ENCODE measurements at regions not wholly inside any gene's neighbourhood (a gene's known extent, or its start where the extent isn't known, plus 50 kb on each side); places are given as distances from the start of the nearest gene placed in this dataset.

GRCh38 chr10:4061441-4061951 is 276.5 kb upstream of the KLF6 start:
- intact Hi-C loops (cut with micrococcal nuclease), result loop anchor here (10.0 kb wide), 1 partner anchor 867 kb away; no protein-coding TSS in a partner anchor
- H3K4me2 ChIP-seq (ENCODE audit: low read length), result no peak overlapping the region
- no peak overlapping the region for H3K27ac ChIP-seq (ENCODE audit: low read length)
- H3K9me3 ChIP-seq (ENCODE audit: low read length), result no peaks in the 10 kb centered on the region
- no peak overlapping the region for H3K9ac ChIP-seq (ENCODE audit: low read length)
- H3K4me3 ChIP-seq (ENCODE audit: low read length), result no peak overlapping the region
- no peaks in the 10 kb centered on the region for H3K27me3 ChIP-seq (ENCODE audit: low read length)
- no TSS peak for BruUV-seq (replicated peaks)
- no peaks in the 10 kb centered on the region for H3K9me2 ChIP-seq (replicated peaks; ENCODE audit: low read length)
- no peak for DNase-seq
- POLR2A ChIA-PET (ENCODE audit: unreplicated experiment), result no interaction called here
- ATAC-seq, result no peak
- H4K20me1 ChIP-seq (ENCODE audit: low read length), result no peaks in the 10 kb centered on the region
- H3K36me3 ChIP-seq (ENCODE audit: low read depth, low read length), result no peaks in the 10 kb centered on the region
- CTCF ChIA-PET, result no interaction called here
- H3F3A ChIP-seq (ENCODE audit: low read length, unreplicated experiment), result no peaks in the 10 kb centered on the region
- no peak overlapping the region for H2AFZ ChIP-seq (ENCODE audit: low read length)
- H3K79me2 ChIP-seq (ENCODE audit: low read length), result no peaks in the 10 kb centered on the region
- H3K4me1 ChIP-seq (ENCODE audit: insufficient read depth, low read length), result peaks cover 17% of the 10 kb centered on the region
- no peak for TF ChIP-seq EZH2phosphoT487 (IDR thresholded peaks at IDR 0.05; ENCODE audit: borderline replicate concordance, low read length)
- TF ChIP-seq CTCF (conservative IDR thresholded peaks at IDR 0.05; ENCODE audit: low read depth, low read length), result no peak
- no peak for TF ChIP-seq EZH2 (IDR thresholded peaks at IDR 0.05; ENCODE audit: low read length, unreplicated experiment)

GRCh38 chr10:4059471-4060138 is 274.6 kb upstream of the KLF6 start:
- Histone ChIP-seq H3K27ac (ENCODE audit: low read length) (no peak overlapping the region), H3K36me3 (ENCODE audit: low read depth, low read length) (no peaks in the 10 kb centered on the region), H2AFZ (ENCODE audit: low read length) (no peak overlapping the region), H3K9ac (ENCODE audit: low read length) (no peak overlapping the region), H3K79me2 (ENCODE audit: low read length) (no peaks in the 10 kb centered on the region), H3K4me3 (ENCODE audit: low read length) (no peak overlapping the region), H3K4me1 (ENCODE audit: insufficient read depth, low read length) (peaks cover 17% of the 10 kb centered on the region), H3K9me3 (ENCODE audit: low read length) (no peaks in the 10 kb centered on the region), H3F3A (ENCODE audit: low read length, unreplicated experiment) (no peaks in the 10 kb centered on the region), H3K9me2 (replicated peaks; ENCODE audit: low read length) (no peaks in the 10 kb centered on the region), H4K20me1 (ENCODE audit: low read length) (no peaks in the 10 kb centered on the region), H3K4me2 (ENCODE audit: low read length) (no peak overlapping the region), H3K27me3 (ENCODE audit: low read length) (no peaks in the 10 kb centered on the region)
- intact Hi-C loops (cut with micrococcal nuclease), result loop anchor here (1.0 to 10.0 kb wide), 5 partner anchors 51 to 865 kb away; no protein-coding TSS in a partner anchor
- ChIA-PET CTCF (no interaction called here), POLR2A (ENCODE audit: unreplicated experiment) (no interaction called here)
- no peak for TF ChIP-seq EZH2 (IDR thresholded peaks at IDR 0.05; ENCODE audit: low read length, unreplicated experiment)
- TF ChIP-seq CTCF (conservative IDR thresholded peaks at IDR 0.05; ENCODE audit: low read depth, low read length), result no peak
- TF ChIP-seq EZH2phosphoT487 (IDR thresholded peaks at IDR 0.05; ENCODE audit: borderline replicate concordance, low read length), result no peak
- DNase-seq (no peak), ATAC-seq (no peak)
- BruUV-seq (replicated peaks), result no TSS peak

- ChIA-PET CTCF (no interaction called here), POLR2A (ENCODE audit: unreplicated experiment) (no interaction called here)
- Histone ChIP-seq H2AFZ (ENCODE audit: low read length) (no peak overlapping the region), H3K27me3 (ENCODE audit: low read length) (no peaks in the 10 kb centered on the region), H3K9me2 (replicated peaks; ENCODE audit: low read length) (no peaks in the 10 kb centered on the region), H3K36me3 (ENCODE audit: low read depth, low read length) (no peaks in the 10 kb centered on the region), H3K4me1 (ENCODE audit: insufficient read depth, low read length) (peaks cover 17% of the 10 kb centered on the region), H4K20me1 (ENCODE audit: low read length) (no peaks in the 10 kb centered on the region), H3F3A (ENCODE audit: low read length, unreplicated experiment) (no peaks in the 10 kb centered on the region), H3K9me3 (ENCODE audit: low read length) (no peaks in the 10 kb centered on the region), H3K79me2 (ENCODE audit: low read length) (no peaks in the 10 kb centered on the region), H3K4me3 (ENCODE audit: low read length) (no peak overlapping the region), H3K9ac (ENCODE audit: low read length) (peak overlapping the region; percentile 15; the same call in 1 of the 2 replicates), H3K4me2 (ENCODE audit: low read length) (peak overlapping the region; percentile 37; the same call in 1 of the 2 replicates), H3K27ac (ENCODE audit: low read length) (peak overlapping the region; percentile 60)
- intact Hi-C loops (cut with micrococcal nuclease), result loop anchor here (1.0 to 10.0 kb wide), 4 partner anchors 52 to 524 kb away; no protein-coding TSS in a partner anchor
- TF ChIP-seq EZH2 (IDR thresholded peaks at IDR 0.05; ENCODE audit: low read length, unreplicated experiment) (no peak), EZH2phosphoT487 (IDR thresholded peaks at IDR 0.05; ENCODE audit: borderline replicate concordance, low read length) (no peak)
- no TSS peak for BruUV-seq (replicated peaks)
- ATAC-seq, result peak; percentile 83
- DNase-seq, result peak; percentile 55
These were observed 273.6 kb upstream of the KLF6 start for GRCh38 chr10:4058514-4059029.

Data from PC-3 (cell line).